ENCODE measurements at regions not wholly inside any gene's neighbourhood (a gene's known extent, or its start where the extent isn't known, plus 50 kb on each side); places are given as distances from the start of the nearest gene placed in this dataset.

DNA sequence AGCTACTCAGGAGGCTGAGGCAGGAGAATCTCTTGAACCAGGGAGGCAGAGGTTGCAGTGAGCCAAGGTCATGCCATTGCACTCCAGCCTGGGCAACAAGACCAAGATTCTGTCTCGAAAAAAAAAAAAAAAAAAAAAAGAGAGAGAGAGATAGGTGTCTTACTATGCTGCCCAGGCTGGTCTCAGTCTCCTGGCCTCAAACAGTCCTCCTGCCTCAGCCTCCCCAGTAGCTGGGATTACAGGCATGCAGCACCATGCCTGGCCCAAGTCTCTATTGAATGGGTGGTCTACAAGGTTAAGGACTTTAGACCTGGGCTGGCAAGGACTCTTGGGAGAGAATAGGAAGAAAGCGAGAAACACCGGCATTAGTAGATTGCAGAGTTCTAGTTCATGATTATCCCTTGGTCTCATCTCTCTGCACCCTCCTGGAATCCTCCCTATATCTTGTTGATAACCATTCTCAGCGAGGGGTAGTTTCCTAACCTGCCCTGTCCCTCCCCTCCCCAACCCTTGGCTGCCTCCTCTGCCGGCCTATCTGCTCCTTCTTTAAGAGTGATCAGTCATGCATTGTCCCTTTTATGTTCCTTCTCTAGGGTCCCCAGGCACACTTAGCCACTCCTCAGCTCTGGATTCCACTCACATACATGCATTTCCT is 128.1 kb upstream of the MAP1LC3B2 start:
- DNase-seq (ENCODE audit: low read depth), result no peak
- TF ChIP-seq, protein P1, sequence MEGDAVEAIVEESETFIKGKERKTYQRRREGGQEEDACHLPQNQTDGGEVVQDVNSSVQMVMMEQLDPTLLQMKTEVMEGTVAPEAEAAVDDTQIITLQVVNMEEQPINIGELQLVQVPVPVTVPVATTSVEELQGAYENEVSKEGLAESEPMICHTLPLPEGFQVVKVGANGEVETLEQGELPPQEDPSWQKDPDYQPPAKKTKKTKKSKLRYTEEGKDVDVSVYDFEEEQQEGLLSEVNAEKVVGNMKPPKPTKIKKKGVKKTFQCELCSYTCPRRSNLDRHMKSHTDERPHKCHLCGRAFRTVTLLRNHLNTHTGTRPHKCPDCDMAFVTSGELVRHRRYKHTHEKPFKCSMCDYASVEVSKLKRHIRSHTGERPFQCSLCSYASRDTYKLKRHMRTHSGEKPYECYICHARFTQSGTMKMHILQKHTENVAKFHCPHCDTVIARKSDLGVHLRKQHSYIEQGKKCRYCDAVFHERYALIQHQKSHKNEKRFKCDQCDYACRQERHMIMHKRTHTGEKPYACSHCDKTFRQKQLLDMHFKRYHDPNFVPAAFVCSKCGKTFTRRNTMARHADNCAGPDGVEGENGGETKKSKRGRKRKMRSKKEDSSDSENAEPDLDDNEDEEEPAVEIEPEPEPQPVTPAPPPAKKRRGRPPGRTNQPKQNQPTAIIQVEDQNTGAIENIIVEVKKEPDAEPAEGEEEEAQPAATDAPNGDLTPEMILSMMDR (IDR thresholded peaks at IDR 0.05; ENCODE audit: control insufficient read depth, extremely low read depth, insufficient read depth), result no peak
- H3K4me3 ChIP-seq (ENCODE audit: low read depth, low read length), result no peak overlapping the region

DNA sequence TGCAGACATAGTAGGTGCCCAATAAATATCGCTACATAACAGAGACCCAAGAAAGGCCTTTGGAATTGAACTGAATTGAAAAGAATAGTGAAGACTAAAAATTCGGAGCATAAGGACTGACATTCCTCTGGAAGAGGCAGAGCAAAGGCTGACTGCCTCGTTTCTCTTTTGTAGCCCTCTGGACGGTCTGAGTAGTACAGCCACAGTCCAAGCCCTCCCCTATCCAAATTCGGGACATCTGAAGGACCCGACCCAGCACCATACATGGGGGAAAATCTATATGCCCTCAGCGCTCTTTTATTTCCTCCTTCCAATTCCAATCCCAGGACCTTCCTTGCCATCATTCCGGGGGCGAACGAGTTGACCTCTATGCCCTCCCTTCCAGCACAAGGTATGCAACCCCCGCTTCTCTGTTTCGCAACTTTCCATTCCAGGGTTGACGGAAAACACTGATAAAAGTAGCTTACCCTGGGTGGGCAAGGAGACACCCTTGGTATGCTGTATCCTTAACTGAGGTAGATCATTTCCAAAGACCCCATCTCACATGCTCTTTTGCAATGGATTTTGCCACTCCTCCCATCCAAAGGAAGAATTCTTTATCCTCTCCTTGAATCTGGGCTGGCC is 127.4 kb upstream of the MAP1LC3B2 start:
- H3K4me3 ChIP-seq (ENCODE audit: low read depth, low read length), result no peak overlapping the region
- DNase-seq (ENCODE audit: low read depth), result no peak
- TF ChIP-seq, protein P1 (IDR thresholded peaks at IDR 0.05; ENCODE audit: control insufficient read depth, extremely low read depth, insufficient read depth), result no peak

DNA sequence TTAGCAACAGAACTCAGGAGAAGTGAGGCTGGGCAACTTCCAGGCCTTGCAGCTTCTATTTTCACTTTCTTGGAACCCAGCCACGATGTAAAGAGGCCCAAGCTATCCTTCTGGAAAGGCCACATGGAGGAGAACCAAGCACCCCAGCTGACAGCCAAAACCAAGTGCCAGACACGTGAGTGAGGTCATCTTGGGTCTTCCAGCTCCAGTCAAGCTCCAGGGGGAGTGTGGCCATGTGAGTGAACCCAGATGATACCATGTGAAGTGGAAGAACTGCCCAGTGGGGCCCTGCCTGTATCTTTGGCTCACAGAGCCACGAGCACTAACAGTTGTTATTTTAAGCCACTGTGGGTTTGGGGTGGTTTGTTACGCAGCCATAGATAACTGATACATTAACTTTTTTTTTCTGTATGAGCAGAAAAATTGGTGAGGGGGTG is 126.8 kb upstream of the MAP1LC3B2 start:
- TF ChIP-seq, protein P1 (IDR thresholded peaks at IDR 0.05; ENCODE audit: control insufficient read depth, extremely low read depth, insufficient read depth), result no peak
- DNase-seq (ENCODE audit: low read depth), result no peak
- H3K4me3 ChIP-seq (ENCODE audit: low read depth, low read length), result no peak overlapping the region

DNA sequence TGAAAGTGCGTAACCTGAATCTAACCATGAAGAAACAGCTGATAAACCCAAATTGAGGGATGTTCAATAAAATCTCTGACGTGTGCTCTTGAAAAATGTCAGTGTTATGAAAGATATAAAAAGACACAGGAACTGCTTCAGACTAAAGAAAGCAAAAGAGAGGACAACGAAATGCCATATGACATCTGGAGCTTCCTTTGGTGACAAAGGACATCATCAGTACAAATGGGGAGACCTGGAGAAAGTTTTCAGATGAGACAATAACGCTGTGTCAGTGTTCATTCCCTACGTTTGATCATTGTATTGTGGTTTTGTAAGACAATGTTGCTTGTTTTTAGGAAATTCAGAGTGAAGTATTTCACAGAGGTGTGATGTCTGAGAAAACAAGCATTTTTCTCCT is 125.9 kb upstream of the MAP1LC3B2 start:
- no peak overlapping the region for H3K4me3 ChIP-seq (ENCODE audit: low read depth, low read length)
- TF ChIP-seq, protein P1 (IDR thresholded peaks at IDR 0.05; ENCODE audit: control insufficient read depth, extremely low read depth, insufficient read depth), result no peak
- no peak for DNase-seq (ENCODE audit: low read depth)

DNA sequence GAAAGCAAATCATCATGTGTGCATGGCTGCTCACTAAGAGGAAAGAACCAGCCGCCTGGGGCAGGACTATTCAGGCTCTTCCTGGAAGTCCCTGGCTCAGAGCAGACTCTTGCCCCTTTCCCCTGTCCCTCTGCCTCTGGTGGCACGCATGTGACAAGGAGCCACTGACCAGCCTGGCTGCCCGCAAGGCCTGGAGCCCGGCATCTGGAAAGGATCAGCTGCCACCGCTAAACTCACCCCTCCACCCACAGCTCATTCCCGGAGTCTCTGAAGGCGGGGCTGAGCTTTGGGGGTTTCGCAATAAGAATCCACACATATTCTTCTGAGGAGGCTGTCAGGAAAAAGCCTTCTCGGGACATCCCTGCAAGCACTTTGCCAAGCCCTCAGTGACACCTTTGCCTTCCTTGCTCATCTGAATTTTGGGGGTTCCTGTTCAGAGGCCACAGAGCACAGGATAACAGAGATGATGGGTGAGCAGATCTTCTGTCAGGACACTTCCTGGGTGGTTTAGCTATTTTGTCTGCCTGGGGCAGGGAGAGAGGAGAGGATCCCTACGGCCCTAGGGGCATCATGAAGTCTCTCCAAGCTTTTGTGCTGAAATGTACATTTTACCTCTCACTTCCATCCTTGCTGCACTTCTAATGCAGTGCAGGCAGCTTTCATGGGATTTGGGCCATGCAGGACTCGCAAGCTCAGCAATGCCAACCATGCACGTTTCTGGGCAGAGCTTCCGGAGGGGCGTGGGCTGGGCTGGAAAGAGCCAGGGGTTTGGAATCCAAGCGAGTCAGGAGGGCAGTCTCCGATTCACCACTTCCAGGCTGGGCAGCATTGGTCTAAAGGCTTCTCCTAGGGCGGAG is 124.8 kb upstream of the MAP1LC3B2 start:
- no peak for DNase-seq (ENCODE audit: low read depth)
- TF ChIP-seq, protein P1 (IDR thresholded peaks at IDR 0.05; ENCODE audit: control insufficient read depth, extremely low read depth, insufficient read depth), result no peak
- H3K4me3 ChIP-seq (ENCODE audit: low read depth, low read length), result no peak overlapping the region

DNA sequence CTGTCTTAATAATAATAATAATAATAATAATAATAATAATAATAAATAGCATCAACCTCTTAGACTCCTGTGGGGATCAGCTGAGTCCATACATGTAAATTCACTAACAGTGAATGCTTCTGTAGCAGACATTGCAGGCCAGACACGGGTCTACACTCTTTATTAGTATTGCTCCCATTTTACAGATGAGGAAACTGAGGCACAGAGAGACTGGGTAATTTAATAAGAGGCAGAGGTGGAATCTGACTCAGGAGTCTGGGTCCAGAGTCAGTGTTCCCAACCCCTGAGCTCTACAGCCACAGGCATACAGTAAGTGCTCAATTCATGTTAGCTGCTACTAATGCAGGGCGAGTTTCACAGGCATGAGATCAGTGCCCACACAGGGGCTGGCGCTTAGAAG is 123.2 kb upstream of the MAP1LC3B2 start:
- DNase-seq (ENCODE audit: low read depth), result no peak
- TF ChIP-seq, protein P1 (IDR thresholded peaks at IDR 0.05; ENCODE audit: control insufficient read depth, extremely low read depth, insufficient read depth), result no peak
- no peak overlapping the region for H3K4me3 ChIP-seq (ENCODE audit: low read depth, low read length)

Data from LNCaP clone FGC (cell line).